SK-N-SH (cell line): ENCODE measurements at regions not wholly inside any gene's neighbourhood (a gene's known extent, or its start where the extent isn't known, plus 50 kb on each side); places are given as distances from the start of the nearest gene placed in this dataset.

ENCODE experiments used
- CTCF ChIA-PET: fragments of 300-600, 350-600 bp; formaldehyde crosslinking; extraction: SDS; loops from one replicate; lab custom pipeline; 2021; lab: Yijun Ruan, JAX
- POLR2A ChIA-PET: fragments of 350-600 bp; sonication (Branson Sonifier 250); formaldehyde crosslinking; extraction: SDS; loops from one replicate; lab custom pipeline; 2020; ENCODE audit warnings: antibody characterized with exemption, inconsistent platforms; lab: Yijun Ruan, JAX
- DNase-seq: peaks from one replicate; pipeline ENCODE4 v3.0.0; 2012
- H2AFZ ChIP-seq: fragments of 200-600 bp; sonication (generic); 2 replicates; pipeline ENCODE4 v1.8.1; 2016; ENCODE audit warnings: antibody characterized with exemption, mild to moderate bottlenecking, low read depth
- H3F3A ChIP-seq: fragments of 200-600 bp; sonication (generic); replicated peaks from 2 replicates; pipeline ENCODE3; 2016; ENCODE audit warnings: antibody characterized with exemption, mild to moderate bottlenecking; ENCODE audit not compliant: insufficient read depth
- H3K27ac ChIP-seq, 2 experiments: fragments of 200-500 bp in 1 of 2; fragments of 200-600 bp in 1 of 2; sonication (Bioruptor generic) in 1 of 2; sonication (generic), shearing (Covaris generic) in 1 of 2; 2 replicates each; pipeline versions ENCODE4 v1.5.1 to v1.6.1; 2014 to 2016; ENCODE audit warnings: low read depth in 2 of 2, inconsistent platforms in 1 of 2, low read length in 1 of 2, mild to moderate bottlenecking in 1 of 2, mixed read lengths in 1 of 2
- H3K27me3 ChIP-seq: fragments of 200-600 bp; sonication (generic), shearing (Covaris generic); 2 replicates; pipeline ENCODE4 v1.6.1; 2016; ENCODE audit warnings: mixed run types; ENCODE audit not compliant: insufficient read depth
- H3K36me3 ChIP-seq, 2 experiments: fragments of 200-500 bp in 1 of 2; fragments of 200-600 bp in 1 of 2; sonication (Bioruptor generic) in 1 of 2; sonication (generic) in 1 of 2; replicated peaks in 1 of 2; 2 replicates each; pipeline versions ENCODE3 to v1.5.1; 2014 to 2016; ENCODE audit warnings: low read length in 1 of 2, mild to moderate bottlenecking in 1 of 2; ENCODE audit not compliant: insufficient read depth in 2 of 2, control insufficient read depth in 1 of 2
- H3K4me1 ChIP-seq, 2 experiments: fragments of 200-500 bp in 1 of 2; fragments of 200-600 bp in 1 of 2; sonication (Bioruptor generic) in 1 of 2; sonication (generic), shearing (Covaris generic) in 1 of 2; 2 replicates each; pipeline versions ENCODE4 v1.5.1 to v1.6.1; 2014 to 2016; ENCODE audit warnings: low read depth in 1 of 2, low read length in 1 of 2, mixed run types in 1 of 2; ENCODE audit not compliant: insufficient read depth in 2 of 2, control insufficient read depth in 1 of 2
- H3K4me2 ChIP-seq: fragments of 200-600 bp; sonication (generic), shearing (Covaris generic); 2 replicates; pipeline ENCODE4 v1.6.1; 2017; ENCODE audit warnings: mixed run types
- H3K4me3 ChIP-seq, 2 experiments: fragments of 200-500 bp in 1 of 2; fragments of 200-600 bp in 1 of 2; sonication (Bioruptor generic) in 1 of 2; sonication (generic), shearing (Covaris generic) in 1 of 2; 2 replicates each; pipeline versions ENCODE4 v1.5.1 to v1.8.1; 2014 to 2016; ENCODE audit warnings: low read depth in 2 of 2, inconsistent platforms in 1 of 2, low read length in 1 of 2, mild to moderate bottlenecking in 1 of 2, mixed read lengths in 1 of 2, moderate library complexity in 1 of 2
- H3K79me2 ChIP-seq: fragments of 200-600 bp; sonication (generic); 2 replicates; pipeline ENCODE4 v1.8.1; 2017; ENCODE audit warnings: mild to moderate bottlenecking; ENCODE audit not compliant: insufficient read depth
- H3K9ac ChIP-seq: fragments of 200-600 bp; sonication (generic); 2 replicates; pipeline ENCODE4 v1.6.1; 2017; ENCODE audit warnings: mixed run types
- H3K9me2 ChIP-seq: fragments of 200-600 bp; sonication (generic); 2 replicates; pipeline ENCODE4 v1.6.1; 2017; ENCODE audit warnings: mixed run types
- H3K9me3 ChIP-seq: fragments of 200-600 bp; sonication (generic); 2 replicates; pipeline ENCODE4 v1.6.1; 2017; ENCODE audit warnings: mixed run types, mild to moderate bottlenecking, moderate library complexity
- H4K20me1 ChIP-seq: fragments of 200-600 bp; sonication (generic); 2 replicates; pipeline ENCODE4 v1.6.1; 2017; ENCODE audit warnings: mild to moderate bottlenecking, mixed run types; ENCODE audit not compliant: insufficient read depth
- CHD2 ChIP-seq: fragments of 150-350 bp; IDR thresholded peaks from 2 replicates; pipeline ENCODE4 v1.6.1; 2018; ENCODE audit warnings: low read length; ENCODE audit not compliant: partially characterized antibody
- ELF1 ChIP-seq: IDR thresholded peaks from 2 replicates; pipeline ENCODE4 v1.4.0; 2012
- EP300 ChIP-seq, 2 experiments: IDR thresholded peaks; 2 replicates each; pipeline versions ENCODE4 v1.4.0 to v1.6.1; 2012; ENCODE audit warnings: borderline replicate concordance in 1 of 2, low read depth in 1 of 2, low read length in 1 of 2
- GABPA ChIP-seq: IDR thresholded peaks from 2 replicates; pipeline ENCODE4 v1.4.0; 2012; ENCODE audit warnings: low read depth, mild to moderate bottlenecking
- GATA2 ChIP-seq: sonication (generic); formaldehyde crosslinking; IDR thresholded peaks from 2 replicates; pipeline ENCODE4 v1.5.0; 2020; ENCODE audit warnings: mild to moderate bottlenecking, missing genetic modification reagents
- JUND ChIP-seq: IDR thresholded peaks from 2 replicates; pipeline ENCODE4 v1.4.0; 2012
- MEF2A ChIP-seq: IDR thresholded peaks from 2 replicates; pipeline ENCODE4 v1.4.0; 2012; ENCODE audit warnings: low read depth, borderline replicate concordance
- MXI1 ChIP-seq: IDR thresholded peaks from 2 replicates; pipeline ENCODE4 v1.6.1; 2012; ENCODE audit warnings: mild to moderate bottlenecking, low read depth, low read length, improper control_type of control experiment
- RAD21 ChIP-seq: IDR thresholded peaks from 2 replicates; pipeline ENCODE4 v1.6.1; 2012; ENCODE audit warnings: mild to moderate bottlenecking, low read length
- RCOR1 ChIP-seq: fragments of 150-350 bp; IDR thresholded peaks from 2 replicates; pipeline ENCODE4 v1.6.1; 2017; ENCODE audit warnings: antibody characterized with exemption, low read length
- SMC3 ChIP-seq: IDR thresholded peaks from 2 replicates; pipeline ENCODE4 v1.6.1; 2012; ENCODE audit warnings: low read depth, low read length, improper control_type of control experiment
- WGBS: methylation state at CpG from one replicate; pipeline ENCODE4 v1.1.6; 2017; ENCODE audit warnings: low lambda C conversion rate; 5-methylcytosine and 5-hydroxymethylcytosine counted together
- TF ChIP-seq, protein P1 (sequence below): fragments of 150-350 bp; IDR thresholded peaks from 2 replicates; pipeline ENCODE4 v1.6.1; 2017; ENCODE audit warnings: antibody characterized with exemption, low read length, low read depth, borderline replicate concordance
- TF ChIP-seq, protein P2 (sequence below): fragments of 200-600 bp; sonication (generic); IDR thresholded peaks from 2 replicates; pipeline ENCODE4 v1.6.1; 2017; ENCODE audit warnings: antibody characterized with exemption, mild to moderate bottlenecking, moderate library complexity
- TF ChIP-seq, protein P3 (sequence below): fragments of 150-350 bp; IDR thresholded peaks from 2 replicates; pipeline ENCODE4 v1.6.1; 2016; ENCODE audit warnings: mild to moderate bottlenecking, low read depth, low read length
- TF ChIP-seq, protein P4 (sequence below): IDR thresholded peaks from 2 replicates; pipeline ENCODE4 v1.4.0; 2012; ENCODE audit warnings: low read depth
- TF ChIP-seq, protein P5 (sequence below): IDR thresholded peaks from 2 replicates; pipeline ENCODE4 v1.4.0; 2012; ENCODE audit warnings: low read depth, borderline replicate concordance

DNA sequence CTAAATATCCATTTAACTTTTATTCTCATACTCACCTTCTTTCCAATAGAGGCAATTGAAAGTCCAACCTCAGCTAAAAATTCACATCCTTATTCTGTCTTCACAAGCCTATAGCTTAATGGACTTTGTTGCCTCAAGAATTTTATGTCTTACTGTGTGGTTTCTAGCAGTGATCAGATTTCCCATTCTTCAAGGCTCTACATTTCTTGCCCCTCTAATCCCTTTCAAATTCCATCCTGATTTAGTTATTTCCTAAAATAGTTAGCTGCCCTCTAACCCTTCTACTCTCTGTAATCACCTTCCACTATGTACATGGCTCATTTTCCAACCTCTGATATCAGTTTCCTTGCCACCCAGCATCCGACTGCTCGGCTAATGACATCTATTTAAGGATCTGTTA lies 204.1 kb upstream of the CENPE start:
- Histone ChIP-seq H3K9me3 (no peaks in the 10 kb centered on the region), H3K4me2 (no peak overlapping the region), H3K27me3 (no peaks in the 10 kb centered on the region; the same call in 1 of the 2 replicates), H3K36me3 (no peaks in the 10 kb centered on the region), H4K20me1 (no peaks in the 10 kb centered on the region), H3K4me3 (no peak overlapping the region), H3F3A (no peaks in the 10 kb centered on the region), H3K27ac (no peak overlapping the region), H3K9me2 (no peaks in the 10 kb centered on the region), H2AFZ (no peak overlapping the region), H3K4me1 (no peaks in the 10 kb centered on the region), H3K9ac (no peak overlapping the region), H3K79me2 (no peaks in the 10 kb centered on the region)
- POLR2A ChIA-PET = no interaction called here
- DNase-seq = no peak
- no peak for TF ChIP-seq RAD21
- CTCF ChIA-PET = no interaction called here
- WGBS = 6% methylated on average over 2 of the region's 2 CpGs

DNA sequence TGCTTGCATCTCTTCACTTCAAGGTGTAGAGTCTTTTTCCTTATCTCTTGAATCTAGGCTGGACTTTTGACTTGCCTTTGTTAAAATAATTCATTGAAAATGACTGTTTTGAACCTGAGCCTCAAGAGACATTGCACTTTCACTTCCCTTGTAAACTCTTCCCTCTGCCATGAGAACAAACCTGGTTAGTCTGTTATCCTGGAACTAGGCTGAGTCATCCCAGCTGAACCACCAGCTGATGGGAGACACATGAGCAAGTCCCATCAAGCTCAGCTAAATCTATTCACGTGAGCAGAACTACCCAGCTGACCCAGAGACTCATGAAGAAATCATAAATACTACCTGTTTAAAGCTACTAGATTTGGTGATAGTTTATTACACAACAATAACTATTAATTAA lies 202.3 kb upstream of the CENPE start:
- no peak overlapping the region for H3K27ac ChIP-seq
- H3K4me2 ChIP-seq = no peak overlapping the region
- no peaks in the 10 kb centered on the region for H3K4me1 ChIP-seq
- no peak overlapping the region for H3K9ac ChIP-seq
- no peaks in the 10 kb centered on the region; the same call in 1 of the 2 replicates for H3K27me3 ChIP-seq
- H3K79me2 ChIP-seq = no peaks in the 10 kb centered on the region
- ChIA-PET POLR2A (no interaction called here), CTCF (no interaction called here)
- no peaks in the 10 kb centered on the region for H3K9me3 ChIP-seq
- DNase-seq = no peak
- no peaks in the 10 kb centered on the region for H3K9me2 ChIP-seq
- no peaks in the 10 kb centered on the region for H3K36me3 ChIP-seq
- no peak overlapping the region for H2AFZ ChIP-seq
- H4K20me1 ChIP-seq = no peaks in the 10 kb centered on the region
- 0% methylated on average over 1 of the region's 1 CpG for WGBS
- TF ChIP-seq ELF1 (no peak), SMC3 (no peak), MXI1 (no peak), GABPA (no peak), MEF2A (no peak), RCOR1 (no peak), EP300 (IDR thresholded peaks at IDR 0.05; ENCODE audit: borderline replicate concordance in 1 of 2, low read depth in 1 of 2, low read length in 1 of 2) (no peak), CHD2 (no peak), GATA2 (CRISPR knock-in tag) (no peak), JUND (no peak)
- TF ChIP-seq, protein P1, sequence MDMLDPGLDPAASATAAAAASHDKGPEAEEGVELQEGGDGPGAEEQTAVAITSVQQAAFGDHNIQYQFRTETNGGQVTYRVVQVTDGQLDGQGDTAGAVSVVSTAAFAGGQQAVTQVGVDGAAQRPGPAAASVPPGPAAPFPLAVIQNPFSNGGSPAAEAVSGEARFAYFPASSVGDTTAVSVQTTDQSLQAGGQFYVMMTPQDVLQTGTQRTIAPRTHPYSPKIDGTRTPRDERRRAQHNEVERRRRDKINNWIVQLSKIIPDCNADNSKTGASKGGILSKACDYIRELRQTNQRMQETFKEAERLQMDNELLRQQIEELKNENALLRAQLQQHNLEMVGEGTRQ = no peak
- TF ChIP-seq, protein P2, sequence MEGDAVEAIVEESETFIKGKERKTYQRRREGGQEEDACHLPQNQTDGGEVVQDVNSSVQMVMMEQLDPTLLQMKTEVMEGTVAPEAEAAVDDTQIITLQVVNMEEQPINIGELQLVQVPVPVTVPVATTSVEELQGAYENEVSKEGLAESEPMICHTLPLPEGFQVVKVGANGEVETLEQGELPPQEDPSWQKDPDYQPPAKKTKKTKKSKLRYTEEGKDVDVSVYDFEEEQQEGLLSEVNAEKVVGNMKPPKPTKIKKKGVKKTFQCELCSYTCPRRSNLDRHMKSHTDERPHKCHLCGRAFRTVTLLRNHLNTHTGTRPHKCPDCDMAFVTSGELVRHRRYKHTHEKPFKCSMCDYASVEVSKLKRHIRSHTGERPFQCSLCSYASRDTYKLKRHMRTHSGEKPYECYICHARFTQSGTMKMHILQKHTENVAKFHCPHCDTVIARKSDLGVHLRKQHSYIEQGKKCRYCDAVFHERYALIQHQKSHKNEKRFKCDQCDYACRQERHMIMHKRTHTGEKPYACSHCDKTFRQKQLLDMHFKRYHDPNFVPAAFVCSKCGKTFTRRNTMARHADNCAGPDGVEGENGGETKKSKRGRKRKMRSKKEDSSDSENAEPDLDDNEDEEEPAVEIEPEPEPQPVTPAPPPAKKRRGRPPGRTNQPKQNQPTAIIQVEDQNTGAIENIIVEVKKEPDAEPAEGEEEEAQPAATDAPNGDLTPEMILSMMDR = no peak
- TF ChIP-seq, protein P3, sequence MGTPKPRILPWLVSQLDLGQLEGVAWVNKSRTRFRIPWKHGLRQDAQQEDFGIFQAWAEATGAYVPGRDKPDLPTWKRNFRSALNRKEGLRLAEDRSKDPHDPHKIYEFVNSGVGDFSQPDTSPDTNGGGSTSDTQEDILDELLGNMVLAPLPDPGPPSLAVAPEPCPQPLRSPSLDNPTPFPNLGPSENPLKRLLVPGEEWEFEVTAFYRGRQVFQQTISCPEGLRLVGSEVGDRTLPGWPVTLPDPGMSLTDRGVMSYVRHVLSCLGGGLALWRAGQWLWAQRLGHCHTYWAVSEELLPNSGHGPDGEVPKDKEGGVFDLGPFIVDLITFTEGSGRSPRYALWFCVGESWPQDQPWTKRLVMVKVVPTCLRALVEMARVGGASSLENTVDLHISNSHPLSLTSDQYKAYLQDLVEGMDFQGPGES = no peak
- TF ChIP-seq, protein P4, sequence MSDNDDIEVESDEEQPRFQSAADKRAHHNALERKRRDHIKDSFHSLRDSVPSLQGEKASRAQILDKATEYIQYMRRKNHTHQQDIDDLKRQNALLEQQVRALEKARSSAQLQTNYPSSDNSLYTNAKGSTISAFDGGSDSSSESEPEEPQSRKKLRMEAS = no peak
- TF ChIP-seq, protein P5, sequence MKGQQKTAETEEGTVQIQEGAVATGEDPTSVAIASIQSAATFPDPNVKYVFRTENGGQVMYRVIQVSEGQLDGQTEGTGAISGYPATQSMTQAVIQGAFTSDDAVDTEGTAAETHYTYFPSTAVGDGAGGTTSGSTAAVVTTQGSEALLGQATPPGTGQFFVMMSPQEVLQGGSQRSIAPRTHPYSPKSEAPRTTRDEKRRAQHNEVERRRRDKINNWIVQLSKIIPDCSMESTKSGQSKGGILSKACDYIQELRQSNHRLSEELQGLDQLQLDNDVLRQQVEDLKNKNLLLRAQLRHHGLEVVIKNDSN = no peak
- TF ChIP-seq, all 33 proteins: peak for 0
- Histone ChIP-seq H3K4me3 (no peak overlapping the region), H3F3A (no peaks in the 10 kb centered on the region)
